ENCODE measurements at regions not wholly inside any gene's neighbourhood (a gene's known extent, or its start where the extent isn't known, plus 50 kb on each side); places are given as distances from the start of the nearest gene placed in this dataset.

DNA sequence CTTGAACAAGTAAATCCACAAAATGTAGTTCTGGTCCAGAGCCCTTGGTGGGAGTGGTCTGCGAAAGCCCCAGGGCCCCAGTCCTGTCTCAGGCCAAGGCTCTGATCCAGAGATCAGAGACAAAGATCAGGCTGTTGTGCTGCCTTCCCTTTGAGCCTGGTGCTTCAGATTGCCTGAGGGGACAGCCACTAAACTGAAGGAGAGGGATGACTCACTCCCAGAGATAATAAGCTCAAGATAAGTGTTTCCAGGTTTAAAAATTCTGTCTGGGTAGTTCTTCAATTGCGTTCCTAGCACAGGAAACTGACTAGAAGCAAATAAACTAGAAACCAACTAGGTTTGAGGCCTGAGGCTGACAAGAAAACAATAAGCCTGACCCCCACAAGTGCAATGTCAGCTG lies 190.2 kb downstream of the RAMP3 start:
- FAIRE-seq (no peak), DNase-seq (no peak), ATAC-seq (no peak)
- Histone ChIP-seq H3K9me3 (no peaks in the 10 kb centered on the region), H3K36me3 (no peaks in the 10 kb centered on the region), H3K27ac (no peak overlapping the region), H3K27me3 (peaks cover 0 to 3% (median 0%) of the 10 kb centered on the region in 4 donors), H3K4me1 (no peaks in the 10 kb centered on the region), H3K4me3 (no peak overlapping the region)
- intact Hi-C loops (cut with DNase I): no loop called here
- TF ChIP-seq, protein P1, sequence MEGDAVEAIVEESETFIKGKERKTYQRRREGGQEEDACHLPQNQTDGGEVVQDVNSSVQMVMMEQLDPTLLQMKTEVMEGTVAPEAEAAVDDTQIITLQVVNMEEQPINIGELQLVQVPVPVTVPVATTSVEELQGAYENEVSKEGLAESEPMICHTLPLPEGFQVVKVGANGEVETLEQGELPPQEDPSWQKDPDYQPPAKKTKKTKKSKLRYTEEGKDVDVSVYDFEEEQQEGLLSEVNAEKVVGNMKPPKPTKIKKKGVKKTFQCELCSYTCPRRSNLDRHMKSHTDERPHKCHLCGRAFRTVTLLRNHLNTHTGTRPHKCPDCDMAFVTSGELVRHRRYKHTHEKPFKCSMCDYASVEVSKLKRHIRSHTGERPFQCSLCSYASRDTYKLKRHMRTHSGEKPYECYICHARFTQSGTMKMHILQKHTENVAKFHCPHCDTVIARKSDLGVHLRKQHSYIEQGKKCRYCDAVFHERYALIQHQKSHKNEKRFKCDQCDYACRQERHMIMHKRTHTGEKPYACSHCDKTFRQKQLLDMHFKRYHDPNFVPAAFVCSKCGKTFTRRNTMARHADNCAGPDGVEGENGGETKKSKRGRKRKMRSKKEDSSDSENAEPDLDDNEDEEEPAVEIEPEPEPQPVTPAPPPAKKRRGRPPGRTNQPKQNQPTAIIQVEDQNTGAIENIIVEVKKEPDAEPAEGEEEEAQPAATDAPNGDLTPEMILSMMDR (IDR thresholded peaks at IDR 0.05): no peak
- WGBS, 2 donors: 58 to 69% methylated on average over 2 of the region's 2 CpGs

DNA sequence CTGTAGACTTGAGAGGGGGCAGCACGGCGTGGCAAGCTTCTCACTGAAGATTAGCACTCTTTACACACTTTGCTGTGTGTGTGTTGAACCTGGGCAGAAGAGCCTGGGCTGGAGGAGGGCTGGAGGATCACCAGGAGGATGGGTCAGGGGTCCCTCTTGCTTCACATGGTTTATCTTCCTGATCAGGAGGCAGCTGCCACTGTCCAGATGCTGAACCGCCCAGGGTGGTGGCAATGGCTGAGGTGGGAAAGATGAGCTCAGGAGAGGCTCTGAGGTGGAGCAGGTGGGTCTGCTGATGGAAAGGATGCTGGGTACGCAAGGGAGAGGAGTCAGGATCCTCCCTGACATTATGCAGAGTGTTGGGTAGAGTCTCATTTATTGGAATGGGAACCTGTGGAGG lies 191.5 kb downstream of the RAMP3 start:
- ATAC-seq (no peak), FAIRE-seq (no peak), DNase-seq (no peak)
- 74 to 80% methylated on average over 4 of the region's 4 CpGs for WGBS, 2 donors
- H3K4me3 ChIP-seq: no peak overlapping the region
- intact Hi-C loops (cut with DNase I): no loop called here
- H3K36me3 ChIP-seq: no peaks in the 10 kb centered on the region
- TF ChIP-seq, protein P1 (IDR thresholded peaks at IDR 0.05): no peak
- no peaks in the 10 kb centered on the region for H3K4me1 ChIP-seq
- peaks cover 0 to 2% (median 0%) of the 10 kb centered on the region in 4 donors for H3K27me3 ChIP-seq
- no peak overlapping the region for H3K27ac ChIP-seq
- H3K9me3 ChIP-seq: no peaks in the 10 kb centered on the region

DNA sequence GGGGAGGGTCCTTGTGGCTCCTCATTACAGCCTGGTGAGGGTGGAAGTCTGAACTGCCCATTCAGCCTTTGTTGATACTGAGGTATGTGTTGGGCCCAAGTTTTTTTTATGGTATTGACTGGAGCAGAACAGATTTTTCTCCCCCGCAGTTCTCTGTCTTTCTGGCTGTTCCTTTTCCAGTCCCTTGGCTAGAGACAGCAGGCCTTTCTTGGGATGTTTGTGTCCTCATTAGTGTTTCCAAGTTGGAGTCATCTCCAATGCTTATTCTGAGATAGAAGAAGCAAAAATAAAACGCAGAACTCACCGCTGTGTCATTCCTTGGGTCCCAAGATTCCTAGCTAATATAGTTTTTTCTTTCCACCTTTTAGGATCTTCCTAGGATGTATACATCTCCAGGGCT lies 193.3 kb downstream of the RAMP3 start:
- no peaks in the 10 kb centered on the region for H3K36me3 ChIP-seq
- no peak for ATAC-seq
- WGBS, 2 donors: 79 to 89% methylated on average over 3 of the region's 3 CpGs
- intact Hi-C loops (cut with DNase I): no loop called here
- no peaks in the 10 kb centered on the region for H3K4me1 ChIP-seq
- no peak overlapping the region for H3K4me3 ChIP-seq
- no peak for DNase-seq
- no peak for FAIRE-seq
- no peaks in the 10 kb centered on the region for H3K9me3 ChIP-seq
- TF ChIP-seq, protein P1 (IDR thresholded peaks at IDR 0.05): no peak
- no peaks in the 10 kb centered on the region for H3K27me3 ChIP-seq
- no peak overlapping the region for H3K27ac ChIP-seq

DNA sequence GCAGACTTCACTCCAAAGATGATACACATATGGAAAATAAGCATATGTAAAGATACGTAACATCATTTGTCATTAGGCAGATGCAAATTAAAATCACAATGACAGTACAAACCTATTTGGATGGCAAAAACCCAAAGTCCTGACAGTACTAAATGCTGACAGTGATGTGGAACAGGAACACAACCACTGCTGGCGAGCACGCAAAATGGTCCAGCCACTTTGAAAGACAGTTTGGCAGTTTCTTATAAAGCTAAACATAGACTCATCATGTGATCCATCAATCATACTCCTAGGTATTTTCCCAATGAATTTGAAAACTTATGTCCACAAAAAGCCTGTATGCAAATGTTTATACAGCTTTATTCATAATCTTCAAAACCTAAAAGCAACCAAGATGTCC lies 200.7 kb downstream of the RAMP3 start:
- 64 to 74% methylated on average over 3 of the region's 3 CpGs for WGBS, 2 donors
- DNase-seq: no peak
- TF ChIP-seq, protein P1 (IDR thresholded peaks at IDR 0.05): no peak
- FAIRE-seq: no peak
- no peak for ATAC-seq
- Histone ChIP-seq H3K27ac (no peak overlapping the region), H3K4me1 (no peaks in the 10 kb centered on the region), H3K36me3 (no peaks in the 10 kb centered on the region), H3K4me3 (no peak overlapping the region), H3K27me3 (no peaks in the 10 kb centered on the region), H3K9me3 (no peaks in the 10 kb centered on the region)
- intact Hi-C loops (cut with DNase I): no loop called here

DNA sequence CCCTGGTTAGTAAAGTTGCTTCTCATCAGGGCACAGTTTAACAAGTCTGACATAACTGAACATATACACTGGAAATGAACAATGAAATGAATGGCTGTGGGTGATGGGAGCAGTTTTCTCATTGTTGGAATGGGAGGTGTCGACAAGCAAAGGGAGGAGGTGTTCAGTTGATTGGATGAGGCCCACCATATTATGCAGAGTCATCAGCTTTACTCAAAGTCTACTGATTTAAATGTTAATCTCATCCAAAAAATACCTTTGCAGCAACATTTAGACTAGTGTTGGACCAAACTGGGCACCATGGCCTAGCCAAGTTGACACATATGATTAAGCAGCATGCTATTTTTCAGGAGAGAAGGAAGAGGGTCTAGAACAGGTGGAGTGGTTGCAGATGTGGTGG lies 201.7 kb downstream of the RAMP3 start:
- H3K27ac ChIP-seq: no peak overlapping the region
- no peak overlapping the region for H3K4me3 ChIP-seq
- intact Hi-C loops (cut with DNase I): no loop called here
- no peaks in the 10 kb centered on the region for H3K9me3 ChIP-seq
- FAIRE-seq (no peak), DNase-seq (no peak), ATAC-seq (no peak)
- no peaks in the 10 kb centered on the region for H3K27me3 ChIP-seq
- no peaks in the 10 kb centered on the region for H3K4me1 ChIP-seq
- WGBS, 2 donors: 77 to 80% methylated on average over 1 of the region's 1 CpG
- TF ChIP-seq, protein P1 (IDR thresholded peaks at IDR 0.05): no peak
- no peaks in the 10 kb centered on the region for H3K36me3 ChIP-seq
